GM23338 (cell line): ENCODE measurements at regions not wholly inside any gene's neighbourhood (a gene's known extent, or its start where the extent isn't known, plus 50 kb on each side); places are given as distances from the start of the nearest gene placed in this dataset.

Experiments
- ATAC-seq: fragments of 200-7000 bp; cut with Tn5 transposase; 3 replicates; pipeline ENCODE4 v1.9.1; 2020
- DNase-seq: peaks from one replicate; pipeline ENCODE4 v3.0.0-alpha.2; 2015; ENCODE audit warnings: low spot score
- H2AFZ ChIP-seq: fragments of 200-600 bp; sonication (generic); 2 replicates; pipeline ENCODE4 v1.8.0; 2016; ENCODE audit warnings: antibody characterized with exemption, mild to moderate bottlenecking, moderate library complexity
- H3F3A ChIP-seq: fragments of 200-600 bp; sonication (generic); replicated peaks from 2 replicates; pipeline ENCODE4 v1.8.0; 2017; ENCODE audit warnings: antibody characterized with exemption, mixed run types, low read depth
- H3K27ac ChIP-seq: fragments of 200-600 bp; sonication (generic); 2 replicates; pipeline ENCODE4 v1.6.1; 2016; ENCODE audit warnings: low read depth
- H3K27me3 ChIP-seq: fragments of 200-600 bp; sonication (generic); 2 replicates; pipeline ENCODE4 v1.8.0; 2016; ENCODE audit warnings: mild to moderate bottlenecking, mixed run types, moderate library complexity; ENCODE audit not compliant: insufficient read depth
- H3K36me3 ChIP-seq: fragments of 200-600 bp; sonication (generic); 2 replicates; pipeline ENCODE4 v1.8.0; 2016; ENCODE audit warnings: mild to moderate bottlenecking; ENCODE audit not compliant: insufficient read depth
- H3K4me1 ChIP-seq: fragments of 200-600 bp; sonication (generic); 2 replicates; pipeline ENCODE4 v1.8.0; 2016; ENCODE audit warnings: mild to moderate bottlenecking, moderate library complexity; ENCODE audit not compliant: insufficient read depth
- H3K4me2 ChIP-seq: fragments of 200-600 bp; sonication (generic); 2 replicates; pipeline ENCODE4 v1.7.1; 2017; ENCODE audit warnings: mixed run types
- H3K4me3 ChIP-seq: fragments of 200-600 bp; sonication (generic); 2 replicates; pipeline ENCODE4 v1.6.1; 2016; ENCODE audit warnings: mixed run types
- H3K79me2 ChIP-seq: fragments of 200-600 bp; sonication (generic); replicated peaks from 2 replicates; pipeline ENCODE4 v1.8.0; 2017; ENCODE audit warnings: mild to moderate bottlenecking; ENCODE audit not compliant: insufficient read depth
- H3K9me2 ChIP-seq: fragments of 200-600 bp; sonication (generic); 2 replicates; pipeline ENCODE4 v1.8.0; 2017; ENCODE audit not compliant: insufficient read depth
- H4K20me1 ChIP-seq: fragments of 200-600 bp; sonication (generic); replicated peaks from 2 replicates; pipeline ENCODE4 v1.8.0; 2017; ENCODE audit warnings: mild to moderate bottlenecking; ENCODE audit not compliant: insufficient read depth
- H3K27ac Mint-ChIP-seq: 2 replicates; pipeline ENCODE4 v1.8.0; 2020; ENCODE audit warnings: inconsistent platforms, mild to moderate bottlenecking, moderate library complexity, mixed read lengths
- H3K27me3 Mint-ChIP-seq: 3 replicates; pipeline ENCODE4 v1.8.0; 2022; ENCODE audit warnings: low read depth, mild to moderate bottlenecking, moderate library complexity, mixed read lengths, inconsistent platforms; ENCODE audit not compliant: insufficient read depth, poor library complexity
- H3K36me3 Mint-ChIP-seq: 3 replicates; pipeline ENCODE4 v1.8.0; 2021; ENCODE audit warnings: low read depth, mild to moderate bottlenecking, inconsistent platforms, moderate library complexity, mixed read lengths
- H3K4me1 Mint-ChIP-seq: 3 replicates; pipeline ENCODE4 v1.8.0; 2020; ENCODE audit warnings: mild to moderate bottlenecking, inconsistent platforms, mixed read lengths
- H3K4me3 Mint-ChIP-seq: 3 replicates; pipeline ENCODE4 v1.8.0; 2021; ENCODE audit warnings: moderate library complexity, mild to moderate bottlenecking, inconsistent platforms, mixed read lengths
- H3K9me3 Mint-ChIP-seq: 3 replicates; pipeline ENCODE4 v1.8.0; 2020; ENCODE audit warnings: moderate library complexity, mild to moderate bottlenecking, inconsistent platforms, mixed read lengths
- CREB1 ChIP-seq: fragments of 250-450 bp; sonication (Bioruptor Pico); IDR thresholded peaks from 2 replicates; pipeline ENCODE4 v1.5.0; 2020; ENCODE audit warnings: low read depth, mild to moderate bottlenecking, moderate library complexity
- EZH2 ChIP-seq: fragments of 200-600 bp; sonication (generic); IDR thresholded peaks from one replicate; pipeline ENCODE4 v1.8.0; 2017; ENCODE audit warnings: antibody characterized with exemption, mild to moderate bottlenecking, low read depth; ENCODE audit not compliant: unreplicated experiment
- EZH2phosphoT487 ChIP-seq: fragments of 200-600 bp; sonication (generic); IDR thresholded peaks from one replicate; pipeline ENCODE4 v1.8.1; 2018; ENCODE audit warnings: antibody characterized with exemption; ENCODE audit not compliant: unreplicated experiment
- POLR2AphosphoS5 ChIP-seq: IDR thresholded peaks from 2 replicates; pipeline ENCODE4 v1.6.1; 2016; ENCODE audit warnings: antibody characterized with exemption, low read depth
- STAT1 ChIP-seq: IDR thresholded peaks from one replicate; pipeline ENCODE4 v1.6.1; 2016; ENCODE audit warnings: antibody characterized with exemption; ENCODE audit not compliant: unreplicated experiment
- ZNF114 ChIP-seq: fragments of 250-450 bp; sonication (Bioruptor Pico); IDR thresholded peaks from 2 replicates; pipeline ENCODE4 v1.5.0; 2020; ENCODE audit warnings: mild to moderate bottlenecking, moderate library complexity
- ZNF331 ChIP-seq: fragments of 250-450 bp; sonication (Bioruptor Pico); IDR thresholded peaks from 2 replicates; pipeline ENCODE4 v1.5.0; 2020; ENCODE audit warnings: low read depth, mild to moderate bottlenecking, moderate library complexity
- TF ChIP-seq, protein P1 (sequence below): IDR thresholded peaks from 2 replicates; pipeline ENCODE4 v1.6.1; 2016; ENCODE audit warnings: antibody characterized with exemption
- TF ChIP-seq, protein P2 (sequence below), 2 experiments: fragments of 200-600 bp in 1 of 2; sonication (generic) in 1 of 2; conservative IDR thresholded peaks; 2 replicates each; pipeline versions ENCODE4 v1.5.1 to v1.6.1; 2016 to 2017; ENCODE audit warnings: antibody characterized with exemption in 2 of 2, low read depth in 2 of 2, mild to moderate bottlenecking in 2 of 2, moderate library complexity in 1 of 2
- TF ChIP-seq, protein P3 (sequence below): IDR thresholded peaks from one replicate; pipeline ENCODE4 v1.6.1; 2018; ENCODE audit warnings: antibody characterized with exemption; ENCODE audit not compliant: unreplicated experiment

DNA sequence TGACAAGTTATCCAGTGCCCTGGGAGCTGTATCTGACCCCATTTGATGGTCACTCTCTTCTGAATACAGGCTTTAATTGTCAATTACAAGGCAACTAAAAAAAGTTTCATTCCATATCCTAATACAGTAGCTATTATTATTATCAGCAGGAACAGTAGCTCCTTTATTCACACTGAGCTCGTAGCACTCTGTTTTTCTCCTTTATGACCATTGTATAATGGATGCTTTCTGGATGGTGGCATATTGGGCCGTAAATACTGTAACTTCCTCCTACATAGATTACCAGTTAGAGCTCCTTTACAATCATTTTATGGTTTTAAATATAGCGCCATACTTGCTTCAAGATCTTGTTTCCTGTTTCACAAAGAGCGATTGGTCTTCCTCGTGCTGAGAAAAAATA lies 1040.3 kb downstream of the TSN start:
- no peak overlapping the region for H3K27ac Mint-ChIP-seq

DNA sequence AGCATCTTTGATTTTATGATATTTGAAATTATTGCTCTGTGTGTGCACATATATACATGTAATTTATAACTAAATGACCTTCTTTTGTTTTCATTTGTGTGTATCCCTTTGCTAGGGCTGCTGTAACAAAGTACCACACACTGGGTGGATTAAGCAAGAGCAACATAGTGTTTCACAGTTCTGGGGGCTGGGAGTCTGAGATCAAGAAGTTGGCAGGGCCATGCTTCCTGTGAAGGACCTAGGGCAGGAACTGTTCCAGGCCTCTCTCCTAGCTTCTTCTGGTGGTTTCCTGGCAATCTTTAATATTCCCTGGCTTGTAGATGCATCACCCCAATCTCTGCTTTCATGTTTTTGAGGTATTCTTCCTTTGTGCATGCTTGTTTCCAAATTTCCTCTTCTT lies 1043.9 kb downstream of the TSN start:
- Mint-ChIP-seq H3K9me3 (no peaks in the 10 kb centered on the region), H3K36me3 (no peaks in the 10 kb centered on the region), H3K4me1 (peaks cover 4% of the 10 kb centered on the region; the same call in 1 of the 3 replicates), H3K27me3 (peaks cover 4% of the 10 kb centered on the region), H3K27ac (no peak overlapping the region), H3K4me3 (no peak overlapping the region)
- no peaks in the 10 kb centered on the region for H3K79me2 ChIP-seq
- H3K27me3 ChIP-seq: no peaks in the 10 kb centered on the region
- no peaks in the 10 kb centered on the region for H4K20me1 ChIP-seq
- H3K4me1 ChIP-seq: no peaks in the 10 kb centered on the region
- no peak overlapping the region for H3K4me3 ChIP-seq
- DNase-seq: no peak
- H3K4me2 ChIP-seq: no peak overlapping the region
- no peak for ATAC-seq
- H2AFZ ChIP-seq: no peak overlapping the region
- H3K9me2 ChIP-seq: peaks cover 3% of the 10 kb centered on the region; the same call in 1 of the 2 replicates
- H3K36me3 ChIP-seq: no peaks in the 10 kb centered on the region
- no peaks in the 10 kb centered on the region for H3F3A ChIP-seq
- H3K27ac ChIP-seq: no peak overlapping the region
- TF ChIP-seq STAT1: no peak
- no peak for TF ChIP-seq CREB1
- no peak for TF ChIP-seq POLR2AphosphoS5
- TF ChIP-seq, protein P1, sequence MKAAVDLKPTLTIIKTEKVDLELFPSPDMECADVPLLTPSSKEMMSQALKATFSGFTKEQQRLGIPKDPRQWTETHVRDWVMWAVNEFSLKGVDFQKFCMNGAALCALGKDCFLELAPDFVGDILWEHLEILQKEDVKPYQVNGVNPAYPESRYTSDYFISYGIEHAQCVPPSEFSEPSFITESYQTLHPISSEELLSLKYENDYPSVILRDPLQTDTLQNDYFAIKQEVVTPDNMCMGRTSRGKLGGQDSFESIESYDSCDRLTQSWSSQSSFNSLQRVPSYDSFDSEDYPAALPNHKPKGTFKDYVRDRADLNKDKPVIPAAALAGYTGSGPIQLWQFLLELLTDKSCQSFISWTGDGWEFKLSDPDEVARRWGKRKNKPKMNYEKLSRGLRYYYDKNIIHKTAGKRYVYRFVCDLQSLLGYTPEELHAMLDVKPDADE: no peak
- TF ChIP-seq, protein P2, sequence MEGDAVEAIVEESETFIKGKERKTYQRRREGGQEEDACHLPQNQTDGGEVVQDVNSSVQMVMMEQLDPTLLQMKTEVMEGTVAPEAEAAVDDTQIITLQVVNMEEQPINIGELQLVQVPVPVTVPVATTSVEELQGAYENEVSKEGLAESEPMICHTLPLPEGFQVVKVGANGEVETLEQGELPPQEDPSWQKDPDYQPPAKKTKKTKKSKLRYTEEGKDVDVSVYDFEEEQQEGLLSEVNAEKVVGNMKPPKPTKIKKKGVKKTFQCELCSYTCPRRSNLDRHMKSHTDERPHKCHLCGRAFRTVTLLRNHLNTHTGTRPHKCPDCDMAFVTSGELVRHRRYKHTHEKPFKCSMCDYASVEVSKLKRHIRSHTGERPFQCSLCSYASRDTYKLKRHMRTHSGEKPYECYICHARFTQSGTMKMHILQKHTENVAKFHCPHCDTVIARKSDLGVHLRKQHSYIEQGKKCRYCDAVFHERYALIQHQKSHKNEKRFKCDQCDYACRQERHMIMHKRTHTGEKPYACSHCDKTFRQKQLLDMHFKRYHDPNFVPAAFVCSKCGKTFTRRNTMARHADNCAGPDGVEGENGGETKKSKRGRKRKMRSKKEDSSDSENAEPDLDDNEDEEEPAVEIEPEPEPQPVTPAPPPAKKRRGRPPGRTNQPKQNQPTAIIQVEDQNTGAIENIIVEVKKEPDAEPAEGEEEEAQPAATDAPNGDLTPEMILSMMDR (conservative IDR thresholded peaks at IDR 0.05; ENCODE audit: low read depth in 2 of 2): no peak
- no peak for TF ChIP-seq EZH2
- TF ChIP-seq EZH2phosphoT487: no peak

More for the DNA sequence above, 1040.3 kb downstream of the TSN start:
- Histone ChIP-seq H2AFZ (no peak overlapping the region), H3K4me1 (no peaks in the 10 kb centered on the region), H3K79me2 (no peaks in the 10 kb centered on the region), H3F3A (no peaks in the 10 kb centered on the region), H4K20me1 (no peaks in the 10 kb centered on the region), H3K4me3 (no peak overlapping the region), H3K4me2 (no peak overlapping the region), H3K27ac (no peak overlapping the region), H3K27me3 (no peaks in the 10 kb centered on the region), H3K9me2 (no peaks in the 10 kb centered on the region), H3K36me3 (no peaks in the 10 kb centered on the region)
- DNase-seq: no peak
- no peak for ATAC-seq
- Mint-ChIP-seq H3K36me3 (no peaks in the 10 kb centered on the region), H3K9me3 (no peaks in the 10 kb centered on the region), H3K4me1 (peaks cover 4% of the 10 kb centered on the region; the same call in 1 of the 3 replicates), H3K4me3 (no peak overlapping the region), H3K27me3 (peaks cover 2% of the 10 kb centered on the region)
- TF ChIP-seq, protein P3, sequence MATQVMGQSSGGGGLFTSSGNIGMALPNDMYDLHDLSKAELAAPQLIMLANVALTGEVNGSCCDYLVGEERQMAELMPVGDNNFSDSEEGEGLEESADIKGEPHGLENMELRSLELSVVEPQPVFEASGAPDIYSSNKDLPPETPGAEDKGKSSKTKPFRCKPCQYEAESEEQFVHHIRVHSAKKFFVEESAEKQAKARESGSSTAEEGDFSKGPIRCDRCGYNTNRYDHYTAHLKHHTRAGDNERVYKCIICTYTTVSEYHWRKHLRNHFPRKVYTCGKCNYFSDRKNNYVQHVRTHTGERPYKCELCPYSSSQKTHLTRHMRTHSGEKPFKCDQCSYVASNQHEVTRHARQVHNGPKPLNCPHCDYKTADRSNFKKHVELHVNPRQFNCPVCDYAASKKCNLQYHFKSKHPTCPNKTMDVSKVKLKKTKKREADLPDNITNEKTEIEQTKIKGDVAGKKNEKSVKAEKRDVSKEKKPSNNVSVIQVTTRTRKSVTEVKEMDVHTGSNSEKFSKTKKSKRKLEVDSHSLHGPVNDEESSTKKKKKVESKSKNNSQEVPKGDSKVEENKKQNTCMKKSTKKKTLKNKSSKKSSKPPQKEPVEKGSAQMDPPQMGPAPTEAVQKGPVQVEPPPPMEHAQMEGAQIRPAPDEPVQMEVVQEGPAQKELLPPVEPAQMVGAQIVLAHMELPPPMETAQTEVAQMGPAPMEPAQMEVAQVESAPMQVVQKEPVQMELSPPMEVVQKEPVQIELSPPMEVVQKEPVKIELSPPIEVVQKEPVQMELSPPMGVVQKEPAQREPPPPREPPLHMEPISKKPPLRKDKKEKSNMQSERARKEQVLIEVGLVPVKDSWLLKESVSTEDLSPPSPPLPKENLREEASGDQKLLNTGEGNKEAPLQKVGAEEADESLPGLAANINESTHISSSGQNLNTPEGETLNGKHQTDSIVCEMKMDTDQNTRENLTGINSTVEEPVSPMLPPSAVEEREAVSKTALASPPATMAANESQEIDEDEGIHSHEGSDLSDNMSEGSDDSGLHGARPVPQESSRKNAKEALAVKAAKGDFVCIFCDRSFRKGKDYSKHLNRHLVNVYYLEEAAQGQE: no peak
- TF ChIP-seq ZNF114 (CRISPR knock-in tag) (no peak), POLR2AphosphoS5 (no peak), CREB1 (no peak), ZNF331 (CRISPR knock-in tag) (no peak), STAT1 (no peak)
- TF ChIP-seq, protein P2 (conservative IDR thresholded peaks at IDR 0.05; ENCODE audit: low read depth in 2 of 2): no peak
